DOHH2 (cell line): ENCODE measurements at regions not wholly inside any gene's neighbourhood (a gene's known extent, or its start where the extent isn't known, plus 50 kb on each side); places are given as distances from the start of the nearest gene placed in this dataset.

Experiments
- EZH2phosphoT487 ChIP-seq: fragments of 200-600 bp; sonication (generic); IDR thresholded peaks from 2 replicates; pipeline ENCODE4 v1.6.1; 2017; ENCODE audit warnings: borderline replicate concordance, mild to moderate bottlenecking, antibody characterized with exemption, low read length, moderate library complexity, mixed read lengths
- TF ChIP-seq, protein P1 (sequence below): fragments of 200-600 bp; sonication (generic); IDR thresholded peaks from one replicate; pipeline ENCODE4 v1.5.1; 2014; ENCODE audit warnings: antibody characterized with exemption, mild to moderate bottlenecking, low read depth, low read length; ENCODE audit not compliant: poor library complexity, severe bottlenecking

DNA sequence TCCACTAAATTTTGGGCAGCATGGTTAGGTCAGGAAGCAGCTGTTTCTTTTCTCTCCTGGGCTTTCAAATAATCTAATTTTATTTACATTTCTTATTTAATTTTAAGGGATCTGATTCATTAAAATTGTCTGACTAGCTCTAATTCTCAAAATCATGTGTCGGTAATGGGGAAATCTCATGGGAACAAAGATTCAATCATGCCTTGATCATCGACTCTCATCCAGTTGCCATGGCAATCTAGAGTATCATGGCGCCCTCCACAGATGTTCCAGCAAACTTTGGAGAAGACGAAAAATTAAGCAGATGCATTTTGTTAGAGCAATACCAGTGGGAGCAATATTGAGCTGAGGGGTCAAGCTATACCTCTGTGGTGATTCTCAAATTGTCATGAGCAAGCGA is 358.0 kb upstream of the CDH4 start:
- no peak for TF ChIP-seq EZH2phosphoT487
- TF ChIP-seq, protein P1, sequence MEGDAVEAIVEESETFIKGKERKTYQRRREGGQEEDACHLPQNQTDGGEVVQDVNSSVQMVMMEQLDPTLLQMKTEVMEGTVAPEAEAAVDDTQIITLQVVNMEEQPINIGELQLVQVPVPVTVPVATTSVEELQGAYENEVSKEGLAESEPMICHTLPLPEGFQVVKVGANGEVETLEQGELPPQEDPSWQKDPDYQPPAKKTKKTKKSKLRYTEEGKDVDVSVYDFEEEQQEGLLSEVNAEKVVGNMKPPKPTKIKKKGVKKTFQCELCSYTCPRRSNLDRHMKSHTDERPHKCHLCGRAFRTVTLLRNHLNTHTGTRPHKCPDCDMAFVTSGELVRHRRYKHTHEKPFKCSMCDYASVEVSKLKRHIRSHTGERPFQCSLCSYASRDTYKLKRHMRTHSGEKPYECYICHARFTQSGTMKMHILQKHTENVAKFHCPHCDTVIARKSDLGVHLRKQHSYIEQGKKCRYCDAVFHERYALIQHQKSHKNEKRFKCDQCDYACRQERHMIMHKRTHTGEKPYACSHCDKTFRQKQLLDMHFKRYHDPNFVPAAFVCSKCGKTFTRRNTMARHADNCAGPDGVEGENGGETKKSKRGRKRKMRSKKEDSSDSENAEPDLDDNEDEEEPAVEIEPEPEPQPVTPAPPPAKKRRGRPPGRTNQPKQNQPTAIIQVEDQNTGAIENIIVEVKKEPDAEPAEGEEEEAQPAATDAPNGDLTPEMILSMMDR: no peak
